GM19043 (cell line): ENCODE measurements at regions not wholly inside any gene's neighbourhood (a gene's known extent, or its start where the extent isn't known, plus 50 kb on each side); places are given as distances from the start of the nearest gene placed in this dataset.

Source experiments
- ATAC-seq: cut with Tn5 transposase; IDR thresholded peaks from one replicate; pipeline ENCODE4 v1.9.1; 2021; ENCODE audit warnings: low read depth; ENCODE audit not compliant: unreplicated experiment

GRCh38 chr12:84607170-84607819 is 305.3 kb downstream of the SLC6A15 start:
- ATAC-seq: no peak

DNA sequence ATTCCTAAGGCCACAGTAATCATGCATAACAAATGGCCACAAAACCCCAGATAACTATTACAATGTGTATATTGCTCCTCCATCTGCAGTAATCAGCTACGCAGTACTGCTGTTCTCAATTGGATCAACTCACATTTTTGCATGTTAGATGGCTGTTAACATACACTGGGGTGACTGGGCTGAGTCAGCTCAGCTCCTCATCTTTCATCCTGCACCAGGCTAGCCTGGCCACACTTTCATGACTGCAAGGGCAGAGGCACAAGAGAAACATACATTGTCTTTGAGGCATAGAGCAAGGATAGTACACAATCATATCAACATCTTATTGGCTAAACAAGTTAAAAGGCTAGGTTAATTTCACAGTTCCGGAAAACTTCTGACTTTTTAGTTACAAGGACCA is 306.6 kb downstream of the SLC6A15 start:
- ATAC-seq: no peak

DNA sequence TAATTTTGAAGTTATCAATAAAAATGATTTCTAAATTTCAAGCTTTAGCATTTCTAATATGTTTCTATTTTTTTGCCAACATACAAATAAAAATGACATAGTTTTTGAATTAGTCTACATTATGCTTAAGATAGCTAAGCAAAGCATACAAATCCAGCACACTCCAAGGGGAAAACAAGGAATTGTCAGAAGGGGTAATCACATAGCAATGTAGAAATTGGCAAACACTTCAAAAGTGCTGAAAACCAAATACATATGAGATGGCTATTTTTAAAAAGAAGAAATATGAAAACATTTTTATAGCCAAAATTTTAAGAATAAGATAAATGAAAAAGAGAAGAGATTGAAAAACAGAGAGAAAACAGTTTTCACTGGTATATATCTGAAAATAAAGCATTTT is 308.0 kb downstream of the SLC6A15 start:
- ATAC-seq: no peak

DNA sequence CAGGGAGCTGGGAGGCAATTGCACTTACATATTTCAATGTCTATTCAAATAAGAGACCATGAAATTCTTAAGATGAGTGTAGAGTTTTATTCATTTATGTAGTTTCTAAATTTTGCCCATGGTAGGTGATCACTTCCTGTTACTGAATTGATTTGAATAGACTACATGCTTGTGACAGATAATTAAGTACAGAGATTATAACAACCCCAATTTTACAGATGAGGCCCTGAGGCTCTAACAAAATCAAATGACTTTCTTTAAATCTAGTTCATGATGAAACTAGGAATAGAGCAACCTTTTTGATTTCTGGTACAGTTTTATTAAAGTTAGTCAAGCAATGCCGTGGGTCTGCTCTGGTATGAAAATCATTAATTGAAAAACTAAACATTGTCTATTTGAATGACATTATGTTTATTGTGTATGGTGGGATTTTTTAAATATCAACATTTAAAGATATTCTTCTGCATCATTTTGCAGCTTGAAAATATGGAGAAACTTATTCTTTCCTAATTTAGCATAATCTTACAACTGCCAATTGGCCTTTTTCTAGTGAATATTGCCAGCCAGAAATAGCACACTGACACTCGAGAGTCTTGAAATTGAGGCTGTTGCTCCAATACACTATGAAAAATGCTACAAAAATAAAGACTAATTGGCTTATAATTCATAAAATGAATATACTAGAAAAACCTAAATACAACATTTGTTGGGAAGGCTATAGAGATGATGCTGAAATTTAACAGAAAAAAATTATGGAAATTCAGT is 308.9 kb downstream of the SLC6A15 start:
- ATAC-seq: no peak

- no peak for ATAC-seq
These were observed 311.1 kb downstream of the SLC6A15 start for GRCh38 chr12:84601483-84601882.

GRCh38 chr12:84599539-84599938 is 313.1 kb downstream of the SLC6A15 start:
- no peak for ATAC-seq

GRCh38 chr12:84596266-84596665 is 316.3 kb downstream of the SLC6A15 start:
- ATAC-seq: no peak

GRCh38 chr12:84594157-84594556 is 318.4 kb downstream of the SLC6A15 start:
- ATAC-seq: no peak

- no peak for ATAC-seq
These were observed 326.7 kb downstream of the SLC6A15 start for GRCh38 chr12:84585776-84586395.

DNA sequence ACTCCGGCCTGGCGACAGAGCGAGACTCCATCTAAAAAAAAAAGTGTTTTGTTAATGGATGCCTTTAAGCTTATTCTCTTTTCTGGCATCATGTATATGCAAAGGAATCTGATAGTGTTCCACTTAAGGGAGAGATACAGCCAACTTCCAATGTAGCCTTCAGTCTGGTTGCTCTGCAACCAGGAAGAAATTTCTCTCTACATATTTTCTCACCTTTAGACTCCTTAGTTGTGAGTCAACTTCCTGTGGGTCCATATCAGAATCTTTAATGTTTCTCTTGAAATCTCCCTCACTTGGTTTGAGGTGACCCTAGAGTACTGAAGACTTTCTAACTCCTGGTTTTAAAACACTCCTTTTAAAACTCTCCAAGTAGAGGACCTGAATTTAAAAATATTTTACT is 340.4 kb downstream of the SLC6A15 start:
- no peak for ATAC-seq

DNA sequence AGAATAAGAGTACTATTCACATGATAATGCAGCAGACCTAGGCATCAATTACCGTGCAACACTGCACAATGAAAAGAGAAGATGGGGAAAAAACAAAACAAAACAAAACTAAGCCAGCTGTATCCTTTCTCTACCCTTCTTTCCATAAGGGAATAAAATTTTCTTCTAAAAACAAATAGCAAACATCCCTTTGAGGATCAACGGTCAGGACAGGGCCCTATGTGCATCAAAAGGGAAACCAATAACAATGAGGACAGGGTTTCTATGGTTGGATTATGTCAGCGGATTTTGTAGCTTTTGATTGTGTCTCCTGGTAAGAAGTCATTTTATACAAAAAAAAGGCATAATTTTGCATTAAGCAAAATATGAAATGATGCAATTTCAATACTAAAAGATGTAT is 350.3 kb downstream of the SLC6A15 start:
- no peak for ATAC-seq

DNA sequence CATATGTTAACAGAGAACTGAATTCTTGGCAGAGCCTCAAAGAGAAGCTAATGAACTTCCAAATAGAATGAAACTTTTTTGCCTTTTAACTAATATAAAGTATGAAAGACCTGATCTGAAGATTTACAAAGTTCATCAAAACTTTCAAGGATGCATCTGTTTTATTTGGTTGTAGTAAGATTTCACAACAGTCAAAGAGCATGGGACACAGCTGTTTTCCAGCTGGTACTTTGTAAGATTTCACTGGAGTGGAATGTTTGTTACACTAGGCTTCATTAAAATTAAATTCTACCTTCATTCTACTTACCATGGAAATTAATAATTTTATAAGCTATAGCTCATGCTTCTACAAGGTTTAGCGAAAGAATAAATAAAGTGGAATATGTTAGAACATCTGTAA is 351.2 kb downstream of the SLC6A15 start:
- ATAC-seq: no peak

DNA sequence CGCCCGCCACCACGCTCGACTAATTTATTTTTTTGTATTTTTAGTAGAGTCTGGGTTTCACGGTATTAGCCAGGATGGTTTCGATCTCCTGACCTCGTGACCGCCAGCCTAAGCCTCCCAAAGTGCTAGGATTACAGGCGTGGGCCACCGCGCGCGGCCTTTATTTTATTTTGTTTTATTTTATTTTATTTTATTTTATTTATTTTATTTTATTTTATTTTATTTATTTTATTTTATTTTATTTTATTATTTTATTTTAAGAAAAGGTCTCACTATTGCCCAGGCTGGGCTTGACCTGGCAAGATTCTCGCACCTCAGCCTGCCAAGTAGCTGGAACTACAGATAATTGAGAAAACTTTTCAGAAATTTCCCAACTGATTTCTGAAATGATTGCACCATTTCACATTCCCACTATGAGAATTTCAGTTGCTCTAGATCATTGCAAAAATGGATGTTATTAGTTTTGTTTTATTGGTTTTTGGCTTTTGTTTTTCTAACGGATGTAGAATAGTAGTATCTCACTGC is 358.3 kb downstream of the SLC6A15 start:
- ATAC-seq: no peak

DNA sequence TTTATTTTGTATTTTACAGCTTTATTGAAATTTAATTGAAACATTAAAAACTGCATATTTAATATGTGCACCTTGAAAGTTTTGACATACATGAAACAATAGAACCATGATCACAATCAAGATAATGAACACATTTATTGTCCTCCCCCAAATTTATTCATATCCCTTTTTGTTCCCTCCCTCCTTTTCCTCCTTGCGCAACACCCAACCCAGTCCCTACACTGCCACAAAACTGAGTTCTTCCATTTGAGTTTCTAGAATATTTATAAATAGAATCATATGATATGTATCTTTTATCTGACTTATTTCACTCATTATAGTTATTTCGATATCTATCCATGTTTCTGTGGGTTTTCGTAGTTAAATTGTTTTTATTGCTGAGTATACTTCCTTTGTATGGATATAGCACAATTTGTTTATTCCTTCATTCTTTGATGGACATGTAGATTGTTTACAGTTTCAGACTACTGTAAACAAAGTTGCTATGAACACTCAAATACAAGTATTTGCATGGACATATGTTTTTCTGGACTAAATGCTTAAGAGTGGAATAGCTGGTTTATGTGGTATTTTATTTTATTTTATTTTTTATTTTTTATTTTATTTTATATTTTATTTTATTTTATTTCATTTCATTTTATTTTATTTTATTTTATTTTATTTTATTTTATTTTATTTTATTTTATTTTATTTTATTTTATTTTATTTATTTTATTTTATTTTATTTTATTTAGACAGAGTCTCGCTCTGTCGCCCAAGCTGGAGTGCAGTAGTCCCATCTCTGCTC is 359.1 kb downstream of the SLC6A15 start:
- ATAC-seq: no peak

DNA sequence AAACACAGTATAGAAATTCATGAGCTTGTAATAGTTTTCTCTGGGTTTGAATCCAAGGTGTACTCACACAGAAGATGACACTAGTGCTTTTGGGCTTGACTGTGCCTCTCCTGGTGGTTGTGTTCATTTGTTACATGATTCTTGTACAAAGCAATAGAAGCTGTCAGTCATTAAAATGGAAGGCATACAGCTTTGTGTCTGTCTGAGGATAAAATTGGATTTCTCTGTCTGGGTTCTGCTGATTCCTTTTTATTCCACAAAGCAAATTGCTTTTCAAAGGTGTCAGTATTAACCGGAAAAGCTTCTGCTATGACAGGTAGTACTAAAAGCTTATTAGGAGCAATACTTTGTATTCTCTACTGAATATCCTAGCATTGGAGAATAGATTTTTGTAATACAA is 361.2 kb downstream of the SLC6A15 start:
- no peak for ATAC-seq

GRCh38 chr12:84550518-84550917 is 362.1 kb downstream of the SLC6A15 start:
- ATAC-seq: no peak

- no peak for ATAC-seq
These were observed 370.3 kb downstream of the SLC6A15 start for GRCh38 chr12:84542289-84542688.

- no peak for ATAC-seq
These were observed 374.9 kb downstream of the SLC6A15 start for GRCh38 chr12:84537666-84538065.

- ATAC-seq: no peak
These were observed 399.8 kb downstream of the SLC6A15 start for GRCh38 chr12:84512751-84513150.

GRCh38 chr12:84508851-84509260 is 403.7 kb downstream of the SLC6A15 start:
- no peak for ATAC-seq
